ENCODE measurements at regions not wholly inside any gene's neighbourhood (a gene's known extent, or its start where the extent isn't known, plus 50 kb on each side); places are given as distances from the start of the nearest gene placed in this dataset.

GRCh38 chr17:65370669-65371131 lies 190.7 kb downstream of the AXIN2 start:
- no peak overlapping the region for H3K4me3 ChIP-seq (ENCODE audit: low read depth, poor library complexity, severe bottlenecking)
- 71 to 79% methylated on average over 15 of the region's 15 CpGs for WGBS, 2 donors
- intact Hi-C loops (cut with DNase I; ENCODE audit: low total_unique reads) = no loop called here
- no peak for DNase-seq (ENCODE audit: low spot score in 2 of 2)
- no peak for TF ChIP-seq CTCF (IDR thresholded peaks at IDR 0.05)
- no peak for TF ChIP-seq POLR2A (IDR thresholded peaks at IDR 0.05)

GRCh38 chr17:65368341-65368740 lies 193.1 kb downstream of the AXIN2 start:
- H3K4me3 ChIP-seq (ENCODE audit: low read depth, poor library complexity, severe bottlenecking) = no peak overlapping the region
- DNase-seq (ENCODE audit: low spot score in 2 of 2) = no peak
- TF ChIP-seq CTCF (IDR thresholded peaks at IDR 0.05) (no peak), POLR2A (IDR thresholded peaks at IDR 0.05) (no peak)
- WGBS, 2 donors = 87 to 93% methylated on average over 4 of the region's 4 CpGs
- intact Hi-C loops (cut with DNase I; ENCODE audit: low total_unique reads) = no loop called here

- intact Hi-C loops (cut with DNase I; ENCODE audit: low total_unique reads) = no loop called here
- DNase-seq (ENCODE audit: low spot score in 2 of 2) = no peak
- no peak for TF ChIP-seq POLR2A (IDR thresholded peaks at IDR 0.05)
- TF ChIP-seq CTCF (IDR thresholded peaks at IDR 0.05) = no peak
- no peak overlapping the region for H3K4me3 ChIP-seq (ENCODE audit: low read depth, poor library complexity, severe bottlenecking)
- WGBS, 2 donors = 85 to 87% methylated on average over 15 of the region's 15 CpGs
These were observed 195.2 kb downstream of the AXIN2 start for GRCh38 chr17:65366102-65366844.

GRCh38 chr17:65365169-65365568 lies 196.3 kb downstream of the AXIN2 start:
- TF ChIP-seq CTCF (IDR thresholded peaks at IDR 0.05) = no peak
- no peak for TF ChIP-seq POLR2A (IDR thresholded peaks at IDR 0.05)
- no peak for DNase-seq (ENCODE audit: low spot score in 2 of 2)
- 71 to 74% methylated on average over 11 of the region's 11 CpGs for WGBS, 2 donors
- H3K4me3 ChIP-seq (ENCODE audit: low read depth, poor library complexity, severe bottlenecking) = no peak overlapping the region
- intact Hi-C loops (cut with DNase I; ENCODE audit: low total_unique reads) = no loop called here

- WGBS, 2 donors = 78 to 81% methylated on average over 7 of the region's 7 CpGs
- TF ChIP-seq POLR2A (IDR thresholded peaks at IDR 0.05) (no peak), CTCF (IDR thresholded peaks at IDR 0.05) (no peak)
- H3K4me3 ChIP-seq (ENCODE audit: low read depth, poor library complexity, severe bottlenecking) = no peak overlapping the region
- no peak for DNase-seq (ENCODE audit: low spot score in 2 of 2)
- intact Hi-C loops (cut with DNase I; ENCODE audit: low total_unique reads) = no loop called here
These were observed 197.0 kb downstream of the AXIN2 start for GRCh38 chr17:65364438-65364837.

GRCh38 chr17:65362826-65363225 lies 198.6 kb downstream of the AXIN2 start:
- no peak overlapping the region for H3K4me3 ChIP-seq (ENCODE audit: low read depth, poor library complexity, severe bottlenecking)
- no peak for TF ChIP-seq POLR2A (IDR thresholded peaks at IDR 0.05)
- no peak for DNase-seq (ENCODE audit: low spot score in 2 of 2)
- WGBS, 2 donors = 74 to 77% methylated on average over 2 of the region's 2 CpGs
- intact Hi-C loops (cut with DNase I; ENCODE audit: low total_unique reads) = no loop called here
